Type B pancreatic cell (in vitro differentiated cells): ENCODE measurements at regions not wholly inside any gene's neighbourhood (a gene's known extent, or its start where the extent isn't known, plus 50 kb on each side); places are given as distances from the start of the nearest gene placed in this dataset.

Experiments
- DNase-seq: peaks from one replicate; pipeline ENCODE4 v3.0.0; 2021; ENCODE audit warnings: mixed read lengths; ENCODE audit not compliant: unreplicated experiment; ENCODE audit errors: extremely low spot score
- H3K27ac Mint-ChIP-seq: 2 replicates; pipeline ENCODE4 v1.8.0; 2021; ENCODE audit warnings: mild to moderate bottlenecking, mixed read lengths
- H3K27me3 Mint-ChIP-seq: 2 replicates; pipeline ENCODE4 v1.8.0; 2021; ENCODE audit warnings: mixed read lengths
- H3K36me3 Mint-ChIP-seq: 2 replicates; pipeline ENCODE4 v1.8.0; 2021; ENCODE audit warnings: mixed read lengths
- H3K4me1 Mint-ChIP-seq: one replicate; pipeline ENCODE4 v1.8.0; 2021; ENCODE audit warnings: mixed read lengths; ENCODE audit not compliant: unreplicated experiment
- H3K4me3 Mint-ChIP-seq: 2 replicates; pipeline ENCODE4 v1.8.0; 2021; ENCODE audit warnings: mild to moderate bottlenecking, mixed read lengths
- H3K9me3 Mint-ChIP-seq: 2 replicates; pipeline ENCODE4 v1.8.0; 2021; ENCODE audit warnings: mixed read lengths
- TF ChIP-seq, protein P1 (sequence below): fragments of 200-600 bp; sonication (generic); conservative IDR thresholded peaks from 2 replicates; pipeline ENCODE4 v1.5.0; 2021; ENCODE audit warnings: antibody characterized with exemption, mild to moderate bottlenecking

DNA sequence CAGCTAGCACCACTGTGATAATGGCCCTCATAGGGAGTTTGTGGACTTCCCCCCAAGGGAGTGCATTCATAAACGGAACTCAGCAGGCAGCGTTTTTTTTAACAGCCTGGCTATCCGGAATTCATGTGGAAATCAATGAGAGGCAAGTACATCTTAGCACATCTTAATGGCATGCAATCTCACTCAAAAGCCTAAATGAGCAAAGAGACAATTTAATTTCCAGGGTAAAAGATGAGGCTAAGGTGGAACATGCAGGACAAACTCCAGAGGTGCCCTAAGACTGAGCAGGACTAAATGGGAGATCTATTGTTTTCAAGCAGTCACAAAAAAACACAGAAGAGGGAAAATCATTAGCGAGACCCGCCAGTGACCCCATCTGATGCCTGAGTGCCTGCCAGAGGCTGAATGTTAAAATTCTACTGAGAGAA, 243.5 kb upstream of the KCNIP4 start:
- H3K36me3 Mint-ChIP-seq = no peaks in the 10 kb centered on the region
- TF ChIP-seq, protein P1, sequence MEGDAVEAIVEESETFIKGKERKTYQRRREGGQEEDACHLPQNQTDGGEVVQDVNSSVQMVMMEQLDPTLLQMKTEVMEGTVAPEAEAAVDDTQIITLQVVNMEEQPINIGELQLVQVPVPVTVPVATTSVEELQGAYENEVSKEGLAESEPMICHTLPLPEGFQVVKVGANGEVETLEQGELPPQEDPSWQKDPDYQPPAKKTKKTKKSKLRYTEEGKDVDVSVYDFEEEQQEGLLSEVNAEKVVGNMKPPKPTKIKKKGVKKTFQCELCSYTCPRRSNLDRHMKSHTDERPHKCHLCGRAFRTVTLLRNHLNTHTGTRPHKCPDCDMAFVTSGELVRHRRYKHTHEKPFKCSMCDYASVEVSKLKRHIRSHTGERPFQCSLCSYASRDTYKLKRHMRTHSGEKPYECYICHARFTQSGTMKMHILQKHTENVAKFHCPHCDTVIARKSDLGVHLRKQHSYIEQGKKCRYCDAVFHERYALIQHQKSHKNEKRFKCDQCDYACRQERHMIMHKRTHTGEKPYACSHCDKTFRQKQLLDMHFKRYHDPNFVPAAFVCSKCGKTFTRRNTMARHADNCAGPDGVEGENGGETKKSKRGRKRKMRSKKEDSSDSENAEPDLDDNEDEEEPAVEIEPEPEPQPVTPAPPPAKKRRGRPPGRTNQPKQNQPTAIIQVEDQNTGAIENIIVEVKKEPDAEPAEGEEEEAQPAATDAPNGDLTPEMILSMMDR = no peak
- H3K27me3 Mint-ChIP-seq = no peaks in the 10 kb centered on the region
- H3K4me3 Mint-ChIP-seq = no peak overlapping the region
- peaks cover 6% of the 10 kb centered on the region for H3K4me1 Mint-ChIP-seq
- no peaks in the 10 kb centered on the region for H3K9me3 Mint-ChIP-seq
- H3K27ac Mint-ChIP-seq = no peak overlapping the region
- DNase-seq = no peak

DNA sequence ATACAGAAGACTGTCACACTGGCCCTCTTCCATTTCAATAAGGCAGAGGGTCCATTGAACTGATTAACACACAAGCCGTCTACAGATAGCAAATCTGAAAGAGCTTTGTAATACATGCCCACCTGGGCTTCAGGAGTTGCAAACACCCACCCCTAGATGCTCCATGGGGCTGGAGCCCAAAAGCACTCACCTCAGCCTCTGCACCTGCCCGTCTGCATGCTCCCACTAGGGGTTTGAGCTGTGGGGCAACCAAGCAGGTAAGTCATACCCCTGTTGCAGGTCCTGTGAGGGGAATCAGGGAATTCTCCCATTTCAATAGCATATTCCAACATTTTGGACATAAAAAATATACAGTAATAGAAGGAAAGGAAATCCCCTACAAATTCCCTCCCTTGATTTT, 243.0 kb upstream of the KCNIP4 start:
- Mint-ChIP-seq H3K36me3 (no peaks in the 10 kb centered on the region), H3K4me3 (no peak overlapping the region), H3K4me1 (peaks cover 6% of the 10 kb centered on the region), H3K27me3 (no peaks in the 10 kb centered on the region), H3K9me3 (no peaks in the 10 kb centered on the region), H3K27ac (no peak overlapping the region)
- DNase-seq = no peak
- TF ChIP-seq, protein P1 = no peak

DNA sequence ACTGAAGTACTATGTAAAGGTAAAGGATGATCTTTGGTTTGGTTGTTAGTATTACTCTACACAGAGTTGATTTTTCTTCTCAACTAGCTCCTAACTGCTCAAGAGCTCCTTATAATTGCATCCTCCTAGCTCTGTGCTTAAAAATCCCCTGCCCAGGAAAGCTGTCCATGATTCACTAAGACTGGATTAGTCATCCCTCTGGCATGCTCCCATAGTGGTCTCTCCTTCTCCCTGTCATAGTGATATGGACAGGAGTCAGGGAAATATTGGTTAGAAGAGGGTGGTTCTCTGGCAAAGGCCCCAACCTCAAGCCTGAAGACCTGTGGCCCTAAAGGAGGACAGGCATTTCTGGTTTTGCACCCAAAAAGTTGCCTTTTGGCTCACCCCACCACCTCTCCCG, 242.3 kb upstream of the KCNIP4 start:
- H3K27ac Mint-ChIP-seq = no peak overlapping the region
- no peak for DNase-seq
- no peaks in the 10 kb centered on the region for H3K36me3 Mint-ChIP-seq
- no peak overlapping the region for H3K4me3 Mint-ChIP-seq
- H3K9me3 Mint-ChIP-seq = no peaks in the 10 kb centered on the region
- H3K4me1 Mint-ChIP-seq = peaks cover 6% of the 10 kb centered on the region
- no peaks in the 10 kb centered on the region for H3K27me3 Mint-ChIP-seq
- TF ChIP-seq, protein P1 = no peak

DNA sequence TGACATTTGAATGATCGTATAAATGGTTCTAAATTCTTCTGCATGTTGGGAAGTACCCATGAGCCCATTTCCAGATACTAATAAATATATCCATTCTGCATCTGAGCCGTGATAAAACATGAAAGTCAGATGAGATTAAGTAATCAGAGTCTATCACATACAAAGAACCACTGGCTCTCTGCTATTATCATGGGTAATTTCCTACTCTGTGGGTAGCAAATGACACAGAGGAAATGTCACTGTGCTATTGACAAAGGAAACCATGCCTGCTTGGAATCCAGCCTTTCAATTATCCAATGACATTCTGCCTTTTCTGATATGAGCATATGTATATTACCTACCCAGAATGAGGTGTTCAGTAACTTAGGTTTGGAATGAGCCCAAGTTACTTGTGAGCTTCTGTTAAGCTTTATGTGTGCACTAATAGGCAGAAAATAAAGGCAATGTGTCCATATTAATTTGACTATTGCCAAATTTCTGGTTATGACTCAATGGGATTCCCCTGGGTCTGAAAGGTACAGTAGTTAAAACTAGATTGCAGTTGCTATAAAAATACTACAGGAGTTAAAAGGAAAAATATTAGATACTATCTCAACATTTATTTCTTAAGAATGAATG, 238.7 kb upstream of the KCNIP4 start:
- no peaks in the 10 kb centered on the region for H3K36me3 Mint-ChIP-seq
- no peak overlapping the region for H3K27ac Mint-ChIP-seq
- H3K4me3 Mint-ChIP-seq = no peak overlapping the region
- no peak for DNase-seq
- H3K27me3 Mint-ChIP-seq = no peaks in the 10 kb centered on the region
- TF ChIP-seq, protein P1 = no peak
- H3K9me3 Mint-ChIP-seq = no peaks in the 10 kb centered on the region
- H3K4me1 Mint-ChIP-seq = peaks cover 4% of the 10 kb centered on the region

DNA sequence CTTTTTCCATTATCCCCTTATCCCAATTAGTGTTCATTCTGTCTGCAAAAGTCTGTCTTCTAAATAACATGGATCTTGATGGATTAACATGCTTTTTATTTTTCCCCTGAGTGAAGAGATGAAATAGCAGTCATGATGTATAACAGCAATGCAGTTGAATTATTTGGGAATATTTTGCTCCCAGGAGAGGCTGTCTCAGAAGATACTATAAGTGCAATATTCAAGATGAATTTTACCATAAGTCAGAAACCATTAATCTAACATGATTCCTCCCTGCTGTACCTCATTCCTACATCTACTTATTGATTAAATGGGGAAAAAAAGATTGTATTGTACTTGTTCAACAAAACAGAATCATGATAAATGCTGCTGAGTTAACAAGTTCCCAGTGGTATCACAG, 233.2 kb upstream of the KCNIP4 start:
- Mint-ChIP-seq H3K27me3 (no peaks in the 10 kb centered on the region), H3K4me1 (no peaks in the 10 kb centered on the region), H3K9me3 (peaks cover 4% of the 10 kb centered on the region), H3K27ac (no peak overlapping the region), H3K4me3 (no peak overlapping the region), H3K36me3 (no peaks in the 10 kb centered on the region)
- TF ChIP-seq, protein P1 = no peak
- DNase-seq = no peak
